Stomach smooth muscle (tissue), 2 donors: ENCODE measurements at regions not wholly inside any gene's neighbourhood (a gene's known extent, or its start where the extent isn't known, plus 50 kb on each side); places are given as distances from the start of the nearest gene placed in this dataset.
"Not testable (repeated sequence)": the region's sequence is repeated elsewhere in the genome, so short reads cannot be mapped to it uniquely, and the experiment has no call there.

Source experiments
- H3K27ac ChIP-seq: one replicate; pipeline ENCODE4 v1.7.0; 2013; ENCODE audit warnings: mild to moderate bottlenecking, low read length, inconsistent platforms
- H3K27me3 ChIP-seq, 2 donors: one replicate each; pipeline ENCODE4 v1.7.0; 2013; ENCODE audit warnings: low read length in 2 of 2; ENCODE audit not compliant: insufficient read depth in 2 of 2, control insufficient read depth in 1 of 2
- H3K36me3 ChIP-seq, 2 donors: one replicate each; pipeline ENCODE4 v1.7.0; 2013; ENCODE audit warnings: low read length in 2 of 2; ENCODE audit not compliant: control insufficient read depth in 2 of 2, insufficient read depth in 2 of 2
- H3K4me1 ChIP-seq: one replicate; pipeline ENCODE4 v1.7.0; 2013; ENCODE audit warnings: low read length; ENCODE audit not compliant: control insufficient read depth, insufficient read depth
- H3K4me3 ChIP-seq, 2 donors: one replicate each; pipeline ENCODE4 v1.7.0; 2013; ENCODE audit warnings: low read length in 2 of 2
- H3K9ac ChIP-seq, 2 donors: one replicate each; pipeline ENCODE4 v1.7.0; 2013; ENCODE audit warnings: low read length in 2 of 2, mild to moderate bottlenecking in 1 of 2
- H3K9me3 ChIP-seq, 2 donors: one replicate each; pipeline ENCODE4 v1.7.0; 2013; ENCODE audit warnings: low read length in 2 of 2; ENCODE audit not compliant: control insufficient read depth in 2 of 2
- donor health status: healthy.
- donor health status: Pancreatic carcinoma.

DNA sequence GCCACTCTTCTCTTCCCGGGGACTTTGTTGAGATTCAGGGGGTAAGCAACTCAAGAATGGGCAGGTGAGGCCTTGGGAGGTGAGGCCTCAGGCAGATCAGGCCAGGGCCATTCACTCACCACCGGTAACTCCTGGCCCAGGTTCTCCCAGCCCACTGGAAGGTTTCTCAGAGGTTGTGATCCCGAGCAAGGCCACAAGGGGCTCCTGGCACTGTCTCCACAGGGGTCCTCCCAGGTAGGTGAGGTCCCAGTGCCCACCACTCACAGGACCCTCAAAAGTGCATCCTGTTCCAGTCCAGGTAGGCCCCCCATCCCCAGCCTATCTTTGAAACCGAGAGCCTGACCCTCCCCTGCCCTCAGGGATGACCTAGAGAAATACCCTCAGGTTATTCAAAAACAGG lies 236.1 kb downstream of the BUB3 start:
- Histone ChIP-seq H3K9ac (no peak overlapping the region), H3K36me3 (no peaks in the 10 kb centered on the region), H3K27ac (no peak overlapping the region), H3K4me3 (no peak overlapping the region), H3K27me3 (no peaks in the 10 kb centered on the region), H3K9me3 (peaks cover 4 to 5% of the 10 kb centered on the region in 2 donors), H3K4me1 (no peaks in the 10 kb centered on the region)

DNA sequence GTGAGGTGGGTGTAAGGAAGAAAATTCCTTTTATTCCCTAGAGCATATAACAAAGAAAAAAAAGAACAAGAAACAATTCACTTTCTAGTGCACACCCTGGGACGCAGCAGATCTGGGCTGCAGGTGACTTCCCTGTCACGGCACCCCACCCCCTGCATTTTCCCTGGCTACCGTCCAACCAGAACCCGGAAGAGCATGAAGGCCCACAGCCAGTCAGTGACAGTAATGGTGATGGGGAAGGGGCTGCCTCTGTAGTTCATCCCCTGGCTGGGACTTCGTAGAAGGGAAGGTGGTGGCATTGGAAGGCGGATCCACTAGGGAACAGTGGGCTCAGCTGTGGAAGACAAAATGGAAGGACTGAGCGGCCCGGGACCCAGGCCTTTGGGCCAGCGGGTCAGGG lies 236.7 kb downstream of the BUB3 start:
- H3K4me3 ChIP-seq, result no peak overlapping the region

DNA sequence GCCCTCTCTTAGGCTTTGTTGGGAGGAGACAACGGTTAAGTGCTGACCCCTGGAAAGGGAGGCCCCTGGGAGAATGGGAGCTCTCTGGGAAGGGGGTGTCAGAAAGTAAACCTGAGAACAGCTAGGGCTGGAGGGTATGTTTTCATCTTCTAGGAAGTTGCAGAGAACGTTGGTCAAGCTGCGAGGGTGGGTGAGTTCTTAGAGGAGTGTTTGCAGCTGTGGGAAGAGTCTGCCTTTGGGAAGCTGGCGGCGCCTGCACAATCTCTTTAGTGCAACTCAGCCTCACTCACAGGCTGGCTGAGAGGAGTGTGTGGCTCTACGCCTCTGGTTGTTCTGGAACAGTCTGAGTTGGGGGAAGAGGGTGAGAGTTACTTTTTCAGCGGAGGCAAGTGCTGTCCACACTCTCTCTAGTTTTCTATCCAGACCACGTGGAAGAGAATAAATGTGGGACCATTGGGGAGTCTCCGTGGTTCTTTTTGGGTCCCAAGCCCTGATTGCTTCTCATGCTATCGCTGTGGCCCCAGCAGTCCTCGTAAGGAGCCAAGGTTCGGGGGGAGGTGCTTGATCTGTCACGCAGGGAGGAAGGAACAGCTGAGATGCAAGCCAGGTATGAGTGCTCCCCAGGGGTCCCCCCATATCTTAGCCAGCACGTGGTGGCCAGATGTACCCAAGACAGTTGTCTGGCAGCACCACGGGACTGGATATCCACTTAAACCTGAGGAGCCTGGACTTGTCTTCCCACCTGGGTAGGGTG lies 237.2 kb downstream of the BUB3 start:
- Histone ChIP-seq H3K9me3 (no peaks in the 10 kb centered on the region), H3K27me3 (no peaks in the 10 kb centered on the region), H3K9ac (no peak overlapping the region), H3K27ac (no peak overlapping the region), H3K36me3 (no peaks in the 10 kb centered on the region), H3K4me1 (no peaks in the 10 kb centered on the region), H3K4me3 (no peak overlapping the region)

More for the DNA sequence above, 236.7 kb downstream of the BUB3 start:
- Histone ChIP-seq H3K36me3 (no peaks in the 10 kb centered on the region), H3K4me1 (no peaks in the 10 kb centered on the region), H3K9me3 (peaks cover 0 to under 1% of the 10 kb centered on the region in 2 donors), H3K9ac (no peak overlapping the region), H3K27me3 (no peaks in the 10 kb centered on the region), H3K27ac (no peak overlapping the region)

DNA sequence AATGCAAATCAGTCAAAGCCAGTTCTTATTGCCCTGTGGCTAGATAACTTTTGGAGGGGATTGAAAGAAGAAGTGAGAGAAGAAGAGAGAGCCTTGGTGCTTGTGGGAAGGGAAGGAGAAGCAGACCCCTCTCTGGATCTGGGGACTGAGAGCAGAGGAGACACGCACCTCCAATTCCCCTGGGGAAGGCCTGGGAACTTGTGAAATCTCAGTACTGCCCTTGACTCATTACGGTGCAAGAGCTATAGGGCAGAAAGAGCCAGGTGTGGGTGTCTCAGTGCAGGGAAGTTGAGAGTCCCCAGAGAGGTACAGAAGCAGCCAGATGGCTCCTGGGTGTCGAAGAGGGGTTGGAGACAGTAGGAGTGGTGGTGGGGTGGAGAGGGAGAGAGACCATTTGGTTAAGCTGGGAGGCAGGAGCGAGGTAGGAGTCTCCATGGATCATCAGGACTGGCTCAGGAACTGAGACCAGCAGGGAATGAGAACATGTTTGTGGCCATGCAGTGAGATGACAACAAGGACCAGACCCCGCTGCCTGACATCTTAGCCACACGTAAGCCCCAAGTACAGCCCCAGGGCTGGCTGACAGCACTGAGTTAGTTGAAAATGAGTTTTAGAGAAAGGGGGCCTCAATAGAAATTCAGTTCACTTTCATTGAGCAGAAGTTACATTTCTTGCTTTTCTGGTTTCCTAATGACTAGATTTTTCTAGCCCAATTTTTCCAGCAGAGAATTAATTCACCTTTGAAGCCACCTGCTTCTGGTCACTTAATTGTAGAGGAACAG lies 238.2 kb downstream of the BUB3 start:
- H3K27me3 ChIP-seq, result no peaks in the 10 kb centered on the region
- H3K4me3 ChIP-seq, result no peak overlapping the region
- H3K9me3 ChIP-seq, result no peaks in the 10 kb centered on the region
- H3K9ac ChIP-seq, result no peak overlapping the region
- H3K36me3 ChIP-seq, result no peaks in the 10 kb centered on the region
- H3K4me1 ChIP-seq, result no peaks in the 10 kb centered on the region
- no peak overlapping the region for H3K27ac ChIP-seq

DNA sequence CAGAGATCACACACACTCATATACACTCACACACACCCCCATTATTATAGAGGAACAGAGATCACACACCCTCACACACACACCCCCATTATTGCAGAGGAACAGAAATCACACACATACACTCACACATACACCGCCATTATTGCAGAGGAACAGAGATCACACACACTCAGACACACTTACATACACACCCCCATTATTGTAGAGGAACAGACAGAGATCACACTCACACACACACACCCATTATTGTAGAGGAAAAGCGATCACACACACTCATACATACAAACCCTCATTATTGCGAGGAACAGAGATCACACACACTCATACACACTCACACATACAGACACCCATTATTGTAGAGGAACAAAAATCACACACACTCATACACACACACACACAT lies 239.0 kb downstream of the BUB3 start:
- Histone ChIP-seq H3K27me3 (no peaks in the 10 kb centered on the region), H3K9ac (no peak overlapping the region), H3K9me3 (no peaks in the 10 kb centered on the region), H3K4me1 (no peaks in the 10 kb centered on the region), H3K4me3 (no peak overlapping the region), H3K27ac (no peak overlapping the region), H3K36me3 (no peaks in the 10 kb centered on the region)

DNA sequence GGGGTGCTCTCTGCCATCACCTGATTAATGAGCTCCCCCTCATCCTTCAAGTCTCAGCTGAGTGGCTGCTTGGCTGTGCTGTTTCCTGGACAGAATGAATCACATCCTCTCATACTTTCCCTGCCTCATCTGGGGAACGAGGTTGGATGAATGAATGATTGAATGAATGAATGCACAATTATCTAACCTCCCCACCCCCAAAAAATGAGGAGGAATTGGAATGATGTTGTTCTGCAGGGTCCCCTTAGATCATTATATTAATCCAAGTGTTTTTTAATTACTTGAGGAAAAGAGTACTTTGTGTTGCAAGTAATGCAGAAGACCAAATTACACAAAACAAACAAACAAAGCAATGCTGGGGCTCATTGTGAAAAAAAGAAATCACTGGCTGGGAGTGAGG lies 240.2 kb downstream of the BUB3 start:
- Histone ChIP-seq H3K4me1 (no peaks in the 10 kb centered on the region), H3K27me3 (no peaks in the 10 kb centered on the region), H3K9me3 (peaks cover 0 to 4% of the 10 kb centered on the region in 2 donors), H3K9ac (no peak overlapping the region), H3K36me3 (no peaks in the 10 kb centered on the region), H3K4me3 (no peak overlapping the region), H3K27ac (no peak overlapping the region)

DNA sequence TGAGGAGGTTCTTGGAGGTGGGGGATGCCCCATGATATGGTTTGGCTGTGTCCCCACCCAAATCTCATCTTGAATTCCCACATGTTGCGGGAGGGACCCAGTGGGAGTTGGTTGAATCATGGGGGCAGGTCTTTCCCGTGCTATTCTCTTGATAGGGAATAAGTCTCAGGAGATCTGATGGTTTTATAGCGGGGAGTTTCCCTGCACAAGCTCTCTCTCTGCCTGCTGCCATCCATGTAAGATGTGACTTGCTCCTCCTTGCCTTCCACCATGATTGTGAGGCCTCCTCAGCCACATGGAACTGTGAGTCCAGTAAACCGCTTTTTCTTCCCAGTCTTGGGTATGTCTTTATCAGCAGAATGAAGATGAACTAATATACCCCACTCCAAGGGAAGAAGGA lies 241.0 kb downstream of the BUB3 start:
- not testable (repeated sequence) for H3K4me3 ChIP-seq, H3K27me3 ChIP-seq, H3K9me3 ChIP-seq, H3K27ac ChIP-seq, H3K4me1 ChIP-seq, H3K36me3 ChIP-seq, H3K9ac ChIP-seq

DNA sequence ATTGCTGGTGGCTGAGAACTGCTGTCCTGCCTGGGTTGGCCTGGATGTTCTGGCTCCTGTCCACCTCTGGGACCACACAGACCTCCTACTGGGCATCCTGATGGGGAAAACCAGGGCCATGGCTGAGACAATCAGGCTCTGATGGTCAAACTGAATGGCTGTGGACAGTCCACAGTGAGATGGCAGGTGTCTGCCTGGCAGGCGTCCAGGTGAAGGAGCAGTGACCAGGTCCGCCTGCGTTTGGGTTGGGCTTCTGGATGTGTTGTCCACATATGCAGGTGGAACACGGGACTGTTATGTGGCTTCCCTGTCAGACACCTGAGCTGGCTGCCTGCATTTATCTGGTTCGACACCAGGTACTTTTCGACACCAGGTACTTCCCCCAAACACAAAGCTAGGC lies 241.7 kb downstream of the BUB3 start:
- Histone ChIP-seq H3K9ac (no peak overlapping the region), H3K36me3 (no peaks in the 10 kb centered on the region), H3K4me1 (no peaks in the 10 kb centered on the region), H3K9me3 (peaks cover 0 to 7% of the 10 kb centered on the region in 2 donors), H3K4me3 (no peak overlapping the region), H3K27ac (no peak overlapping the region), H3K27me3 (no peaks in the 10 kb centered on the region)

DNA sequence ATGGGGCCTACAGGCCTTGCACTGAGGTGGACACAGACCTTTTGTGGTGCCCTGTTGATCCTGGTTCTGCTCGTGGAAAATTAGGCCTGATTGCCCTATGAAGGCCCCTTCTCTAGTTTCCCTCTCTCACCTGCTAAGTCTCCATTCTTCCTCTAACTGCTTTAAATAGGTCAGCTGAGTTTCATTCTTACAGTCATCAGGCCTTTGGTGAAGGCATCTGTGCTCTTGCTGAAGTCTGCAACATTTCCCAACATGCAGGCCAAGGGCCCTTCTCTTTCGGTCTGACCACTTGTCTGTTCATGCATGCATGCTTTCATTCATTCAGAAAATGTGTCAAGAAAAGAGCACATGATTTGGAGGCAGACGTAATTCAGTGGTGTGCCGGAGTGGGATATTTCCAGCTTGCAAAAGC lies 244.0 kb downstream of the BUB3 start:
- no peak overlapping the region for H3K9ac ChIP-seq
- H3K27ac ChIP-seq, result no peak overlapping the region
- no peaks in the 10 kb centered on the region for H3K4me1 ChIP-seq
- no peak overlapping the region for H3K4me3 ChIP-seq
- no peaks in the 10 kb centered on the region for H3K27me3 ChIP-seq
- H3K36me3 ChIP-seq, result no peaks in the 10 kb centered on the region
- H3K9me3 ChIP-seq, result peaks cover 0 to 11% of the 10 kb centered on the region in 2 donors

DNA sequence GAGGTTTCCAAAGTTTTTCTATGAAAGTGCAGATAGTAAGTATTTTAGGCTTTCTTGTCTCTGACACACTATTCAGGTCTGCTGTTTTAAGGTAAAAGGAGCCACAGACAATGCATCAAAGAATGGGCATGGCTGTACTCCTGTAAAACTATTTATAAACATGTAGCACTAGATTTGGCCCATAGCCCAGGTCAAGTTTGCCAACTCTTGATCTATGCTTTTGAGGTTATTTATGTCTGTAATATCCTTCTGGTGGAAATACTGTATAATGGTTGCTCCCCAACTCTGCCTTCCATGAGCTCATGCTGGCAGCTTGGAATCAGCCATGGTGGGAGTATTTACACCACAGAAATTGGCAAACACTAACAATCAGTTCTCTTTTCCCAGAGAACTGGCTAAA lies 244.6 kb downstream of the BUB3 start:
- no peaks in the 10 kb centered on the region for H3K36me3 ChIP-seq
- no peak overlapping the region for H3K27ac ChIP-seq
- H3K27me3 ChIP-seq, result no peaks in the 10 kb centered on the region

DNA sequence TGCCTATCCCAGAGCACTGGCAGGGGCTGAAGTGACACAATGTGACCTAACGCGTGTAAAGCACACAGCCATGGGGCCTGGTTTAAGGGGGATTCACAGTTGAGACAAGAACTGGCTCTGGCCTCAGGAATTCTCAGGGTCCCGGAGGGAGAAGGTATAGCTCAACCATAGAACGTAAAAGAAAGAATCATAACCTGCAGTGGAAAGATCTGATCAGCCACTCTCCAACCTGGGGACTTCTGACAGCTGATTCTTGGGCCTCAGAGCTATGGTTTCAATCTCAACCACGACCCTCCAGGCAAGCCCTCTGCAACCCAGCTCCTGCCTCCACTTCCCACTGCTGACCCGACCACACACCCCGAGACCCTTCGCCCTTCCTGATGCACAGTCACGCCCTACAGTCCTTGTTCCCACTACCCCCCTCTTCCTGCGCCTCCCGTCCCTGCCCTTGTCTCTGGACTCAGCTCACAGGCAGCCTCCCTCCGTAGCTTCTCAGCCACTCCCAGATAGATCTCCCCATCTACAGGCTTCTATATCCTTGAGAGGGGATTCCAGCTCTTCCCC lies 245.2 kb downstream of the BUB3 start:
- Histone ChIP-seq H3K4me1 (no peaks in the 10 kb centered on the region), H3K36me3 (no peaks in the 10 kb centered on the region), H3K9me3 (peaks cover 0 to 12% of the 10 kb centered on the region in 2 donors), H3K27me3 (no peaks in the 10 kb centered on the region), H3K4me3 (no peak overlapping the region), H3K9ac (no peak overlapping the region), H3K27ac (no peak overlapping the region)

More for the DNA sequence above, 244.6 kb downstream of the BUB3 start:
- no peak overlapping the region for H3K9ac ChIP-seq
- peaks cover 0 to 12% of the 10 kb centered on the region in 2 donors for H3K9me3 ChIP-seq
- H3K4me3 ChIP-seq, result no peak overlapping the region
- no peaks in the 10 kb centered on the region for H3K4me1 ChIP-seq
